ENCODE measurements at regions not wholly inside any gene's neighbourhood (a gene's known extent, or its start where the extent isn't known, plus 50 kb on each side); places are given as distances from the start of the nearest gene placed in this dataset.

DNA sequence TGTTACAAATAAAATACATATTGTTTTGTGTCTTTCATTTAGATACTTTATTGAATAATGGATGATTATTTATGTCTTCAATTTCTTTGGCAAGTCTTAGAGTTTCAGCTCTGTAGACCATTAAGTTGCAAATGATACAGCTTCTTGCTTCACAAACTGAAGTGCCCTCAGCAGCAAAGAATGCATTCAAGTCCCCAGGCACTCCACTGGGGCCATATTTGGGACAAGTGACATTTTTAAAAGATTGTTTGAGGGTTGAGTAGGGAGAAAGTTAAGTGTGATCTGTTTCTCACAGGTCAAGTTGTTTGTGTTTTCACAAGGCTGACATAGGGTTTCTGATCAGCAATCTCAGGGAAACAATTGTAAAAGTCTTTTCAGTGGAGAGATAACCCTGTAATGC, 400.7 kb downstream of the PLA2G4A start:
- no peak for TF ChIP-seq POLR2AphosphoS5 (IDR thresholded peaks at IDR 0.05; ENCODE audit: borderline replicate concordance, low read depth, low read length)
- no peak for TF ChIP-seq EZH2 (IDR thresholded peaks at IDR 0.05)
- TF ChIP-seq FOXP2 (optimal IDR thresholded peaks at IDR 0.05; ENCODE audit: control extremely low read depth, extremely low read length, insufficient read depth): no peak

Data from SK-N-MC (cell line).